ENCODE measurements at regions not wholly inside any gene's neighbourhood (a gene's known extent, or its start where the extent isn't known, plus 50 kb on each side); places are given as distances from the start of the nearest gene placed in this dataset.

DNA sequence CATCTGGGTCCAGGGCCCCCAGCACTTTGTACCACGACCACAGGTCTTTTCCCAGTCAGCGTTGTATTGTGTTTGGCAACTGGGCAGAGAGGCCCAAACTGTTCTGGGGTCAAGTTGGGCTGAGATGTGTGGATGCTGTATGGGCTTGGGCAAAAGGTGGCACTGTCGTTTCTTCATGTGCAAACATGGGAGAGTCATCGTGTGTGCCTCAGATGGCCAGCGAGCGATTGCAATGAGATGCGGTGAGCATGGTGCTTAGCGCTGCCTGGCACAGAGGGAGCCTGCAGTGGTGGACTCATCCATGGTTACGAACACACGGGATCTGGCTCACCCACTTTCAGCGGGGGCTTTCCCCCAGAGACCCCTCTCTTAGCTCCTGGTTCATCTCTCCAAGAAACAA, 120.4 kb upstream of the SORCS3 start:
- TF ChIP-seq EZH2phosphoT487 (IDR thresholded peaks at IDR 0.05; ENCODE audit: borderline replicate concordance, low read depth, low read length): no peak
- TF ChIP-seq, protein P1, sequence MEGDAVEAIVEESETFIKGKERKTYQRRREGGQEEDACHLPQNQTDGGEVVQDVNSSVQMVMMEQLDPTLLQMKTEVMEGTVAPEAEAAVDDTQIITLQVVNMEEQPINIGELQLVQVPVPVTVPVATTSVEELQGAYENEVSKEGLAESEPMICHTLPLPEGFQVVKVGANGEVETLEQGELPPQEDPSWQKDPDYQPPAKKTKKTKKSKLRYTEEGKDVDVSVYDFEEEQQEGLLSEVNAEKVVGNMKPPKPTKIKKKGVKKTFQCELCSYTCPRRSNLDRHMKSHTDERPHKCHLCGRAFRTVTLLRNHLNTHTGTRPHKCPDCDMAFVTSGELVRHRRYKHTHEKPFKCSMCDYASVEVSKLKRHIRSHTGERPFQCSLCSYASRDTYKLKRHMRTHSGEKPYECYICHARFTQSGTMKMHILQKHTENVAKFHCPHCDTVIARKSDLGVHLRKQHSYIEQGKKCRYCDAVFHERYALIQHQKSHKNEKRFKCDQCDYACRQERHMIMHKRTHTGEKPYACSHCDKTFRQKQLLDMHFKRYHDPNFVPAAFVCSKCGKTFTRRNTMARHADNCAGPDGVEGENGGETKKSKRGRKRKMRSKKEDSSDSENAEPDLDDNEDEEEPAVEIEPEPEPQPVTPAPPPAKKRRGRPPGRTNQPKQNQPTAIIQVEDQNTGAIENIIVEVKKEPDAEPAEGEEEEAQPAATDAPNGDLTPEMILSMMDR (conservative IDR thresholded peaks at IDR 0.05; ENCODE audit: low read length): no peak
